Neural cell (in vitro differentiated cells): ENCODE measurements at regions not wholly inside any gene's neighbourhood (a gene's known extent, or its start where the extent isn't known, plus 50 kb on each side); places are given as distances from the start of the nearest gene placed in this dataset.

Experiments
- CTCF ChIP-seq: fragments of 450-650 bp; IDR thresholded peaks from 2 replicates; pipeline ENCODE4 v1.5.1; 2014; ENCODE audit warnings: antibody characterized with exemption, mild to moderate bottlenecking, moderate library complexity; ENCODE audit not compliant: poor library complexity, severe bottlenecking
- EP300 ChIP-seq: fragments of 450-650 bp; conservative IDR thresholded peaks from 2 replicates; pipeline ENCODE4 v1.6.1; 2014; ENCODE audit warnings: antibody characterized with exemption, mild to moderate bottlenecking, moderate library complexity; ENCODE audit not compliant: poor library complexity, severe bottlenecking
- EZH2 ChIP-seq: fragments of 200-600, 300-800 bp; shearing (Covaris generic), sonication (generic); IDR thresholded peaks from 2 replicates; pipeline ENCODE4 v1.6.1; 2014; ENCODE audit warnings: antibody characterized with exemption, low read length, borderline replicate concordance, mild to moderate bottlenecking; ENCODE audit not compliant: insufficient read depth, poor library complexity, severe bottlenecking
- MXI1 ChIP-seq: fragments of 450-650 bp; conservative IDR thresholded peaks from 2 replicates; pipeline ENCODE4 v1.6.1; 2014; ENCODE audit warnings: antibody characterized with exemption, mild to moderate bottlenecking; ENCODE audit not compliant: poor library complexity, severe bottlenecking
- POLR2AphosphoS5 ChIP-seq: IDR thresholded peaks from 2 replicates; pipeline ENCODE4 v1.6.1; 2012
- RAD21 ChIP-seq: fragments of 450-650 bp; conservative IDR thresholded peaks from 2 replicates; pipeline ENCODE4 v1.6.1; 2014; ENCODE audit warnings: antibody characterized with exemption, mild to moderate bottlenecking, moderate library complexity
- REST ChIP-seq: IDR thresholded peaks from 2 replicates; pipeline ENCODE4 v1.6.1; 2012; ENCODE audit warnings: borderline replicate concordance
- TAF1 ChIP-seq: IDR thresholded peaks from 2 replicates; pipeline ENCODE4 v1.6.1; 2012; ENCODE audit warnings: low read depth

DNA sequence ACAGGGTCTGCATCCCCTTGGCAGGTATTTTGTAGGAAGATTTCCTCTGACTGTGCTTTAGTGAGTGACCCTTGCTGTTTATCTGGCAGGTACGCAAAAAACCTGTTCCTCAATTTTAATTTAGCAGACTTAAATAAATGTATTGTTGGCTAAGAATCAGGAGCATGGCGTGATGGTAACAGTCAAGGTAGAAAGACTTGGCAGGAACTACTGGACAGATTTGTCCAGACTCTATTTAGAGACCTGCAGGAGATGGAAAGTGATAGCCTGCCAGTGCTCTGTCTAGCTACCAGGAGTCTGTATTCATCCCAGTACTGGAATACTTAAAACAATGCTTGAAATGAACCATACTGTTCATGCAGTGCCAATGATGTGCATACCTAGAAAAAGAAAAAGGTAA lies 78.8 kb upstream of the MAST4 start:
- TF ChIP-seq MXI1 (no peak), EZH2 (no peak), CTCF (no peak), POLR2AphosphoS5 (no peak), TAF1 (no peak), EP300 (no peak), REST (no peak), RAD21 (no peak)
